ENCODE measurements at regions not wholly inside any gene's neighbourhood (a gene's known extent, or its start where the extent isn't known, plus 50 kb on each side); places are given as distances from the start of the nearest gene placed in this dataset.

GRCh38 chrX:4379071-4379470 is 665.6 kb upstream of the PRKX start:
- H3K4me3 ChIP-seq (ENCODE audit: low read depth, low read length) = no peak overlapping the region
- ChIA-PET POLR2A (no interaction called here), CTCF (no interaction called here)
- TF ChIP-seq, protein P1, sequence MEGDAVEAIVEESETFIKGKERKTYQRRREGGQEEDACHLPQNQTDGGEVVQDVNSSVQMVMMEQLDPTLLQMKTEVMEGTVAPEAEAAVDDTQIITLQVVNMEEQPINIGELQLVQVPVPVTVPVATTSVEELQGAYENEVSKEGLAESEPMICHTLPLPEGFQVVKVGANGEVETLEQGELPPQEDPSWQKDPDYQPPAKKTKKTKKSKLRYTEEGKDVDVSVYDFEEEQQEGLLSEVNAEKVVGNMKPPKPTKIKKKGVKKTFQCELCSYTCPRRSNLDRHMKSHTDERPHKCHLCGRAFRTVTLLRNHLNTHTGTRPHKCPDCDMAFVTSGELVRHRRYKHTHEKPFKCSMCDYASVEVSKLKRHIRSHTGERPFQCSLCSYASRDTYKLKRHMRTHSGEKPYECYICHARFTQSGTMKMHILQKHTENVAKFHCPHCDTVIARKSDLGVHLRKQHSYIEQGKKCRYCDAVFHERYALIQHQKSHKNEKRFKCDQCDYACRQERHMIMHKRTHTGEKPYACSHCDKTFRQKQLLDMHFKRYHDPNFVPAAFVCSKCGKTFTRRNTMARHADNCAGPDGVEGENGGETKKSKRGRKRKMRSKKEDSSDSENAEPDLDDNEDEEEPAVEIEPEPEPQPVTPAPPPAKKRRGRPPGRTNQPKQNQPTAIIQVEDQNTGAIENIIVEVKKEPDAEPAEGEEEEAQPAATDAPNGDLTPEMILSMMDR (IDR thresholded peaks at IDR 0.05; ENCODE audit: insufficient read depth, low read length, missing control alignments) = no peak
- no peak for DNase-seq (ENCODE audit: low read depth, low spot score)

GRCh38 chrX:4373791-4374190 is 660.3 kb upstream of the PRKX start:
- no peak overlapping the region for H3K4me3 ChIP-seq (ENCODE audit: low read depth, low read length)
- DNase-seq (ENCODE audit: low read depth, low spot score) = no peak
- ChIA-PET POLR2A (no interaction called here), CTCF (no interaction called here)
- TF ChIP-seq, protein P1 (IDR thresholded peaks at IDR 0.05; ENCODE audit: insufficient read depth, low read length, missing control alignments) = no peak

DNA sequence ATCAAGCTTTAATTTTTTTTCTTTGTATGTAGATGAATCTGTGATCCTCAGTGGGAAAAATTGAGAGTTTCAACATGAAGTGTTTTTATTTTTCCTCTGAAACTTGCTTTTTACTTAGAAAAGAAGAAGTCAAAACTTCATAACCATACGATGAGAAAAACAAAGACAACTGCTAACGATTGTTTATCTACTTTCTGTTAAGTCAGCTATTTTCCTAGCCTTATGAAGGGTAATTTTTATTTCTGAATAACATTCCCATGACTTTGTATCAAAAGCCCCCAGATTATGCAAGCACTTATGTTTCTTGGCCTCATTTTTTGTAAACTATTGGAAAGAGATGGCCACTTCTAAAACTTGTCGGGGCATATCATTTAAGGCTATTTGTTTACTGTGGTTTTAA is 645.1 kb upstream of the PRKX start:
- ChIA-PET CTCF (no interaction called here), POLR2A (no interaction called here)
- DNase-seq (ENCODE audit: low read depth, low spot score) = no peak
- TF ChIP-seq, protein P1 (IDR thresholded peaks at IDR 0.05; ENCODE audit: insufficient read depth, low read length, missing control alignments) = no peak
- H3K4me3 ChIP-seq (ENCODE audit: low read depth, low read length) = no peak overlapping the region

DNA sequence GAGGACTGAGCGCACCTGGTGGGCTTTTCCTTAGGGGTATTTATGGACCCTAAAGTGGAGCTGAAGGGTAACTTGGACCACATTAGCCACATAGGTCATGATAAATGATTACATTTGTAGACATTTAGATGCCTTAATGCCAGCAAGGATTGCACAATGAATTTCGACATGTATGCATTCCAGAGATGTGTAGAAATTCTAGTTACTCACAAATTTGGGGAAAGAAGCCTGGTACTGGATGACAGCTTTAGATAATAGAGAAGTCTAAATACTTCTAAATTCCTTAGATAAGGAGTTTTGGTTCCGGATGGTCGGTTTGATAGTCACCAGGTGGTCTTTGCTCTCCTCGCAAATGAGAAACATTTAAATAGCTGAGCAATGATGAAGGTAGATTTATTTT is 609.5 kb upstream of the PRKX start:
- H3K4me3 ChIP-seq (ENCODE audit: low read depth, low read length) = no peak overlapping the region
- CTCF ChIA-PET = no interaction called here
- no peak for DNase-seq (ENCODE audit: low read depth, low spot score)
- TF ChIP-seq, protein P1 (IDR thresholded peaks at IDR 0.05; ENCODE audit: insufficient read depth, low read length, missing control alignments) = no peak
- POLR2A ChIA-PET = no interaction called here

DNA sequence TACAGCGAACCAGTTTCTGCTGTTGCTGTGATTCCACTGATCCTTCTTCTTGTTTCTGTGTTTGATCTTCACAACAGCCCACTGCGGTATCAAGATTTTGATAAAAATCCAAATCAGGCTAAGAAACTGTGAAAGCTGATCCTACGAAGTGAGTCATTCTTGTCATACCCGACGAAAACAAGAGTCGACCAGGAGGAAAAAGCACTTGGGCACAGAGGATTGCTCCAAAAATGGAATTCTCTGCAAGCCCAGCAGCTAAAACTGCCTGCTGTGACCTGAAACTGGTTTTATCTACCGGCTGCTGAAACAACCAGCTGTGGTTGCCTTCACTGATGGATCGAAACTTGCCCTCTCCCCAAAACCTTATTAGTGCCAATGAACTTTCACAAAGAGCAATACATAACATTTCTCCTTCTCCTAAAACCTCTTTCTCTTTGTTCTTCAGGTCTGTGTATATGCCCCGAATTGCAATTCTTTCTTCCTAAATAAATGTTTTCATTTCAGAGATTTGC is 607.0 kb upstream of the PRKX start:
- DNase-seq (ENCODE audit: low read depth, low spot score) = no peak
- TF ChIP-seq, protein P1 (IDR thresholded peaks at IDR 0.05; ENCODE audit: insufficient read depth, low read length, missing control alignments) = no peak
- ChIA-PET POLR2A (no interaction called here), CTCF (no interaction called here)
- H3K4me3 ChIP-seq (ENCODE audit: low read depth, low read length) = no peak overlapping the region

GRCh38 chrX:4315891-4316290 is 602.4 kb upstream of the PRKX start:
- TF ChIP-seq, protein P1 (IDR thresholded peaks at IDR 0.05; ENCODE audit: insufficient read depth, low read length, missing control alignments) = no peak
- POLR2A ChIA-PET = no interaction called here
- DNase-seq (ENCODE audit: low read depth, low spot score) = no peak
- no peak overlapping the region for H3K4me3 ChIP-seq (ENCODE audit: low read depth, low read length)
- CTCF ChIA-PET = no interaction called here

Data from AG04449 (cell line).